Gastrocnemius medialis (tissue), 4 donors: ENCODE measurements at regions not wholly inside any gene's neighbourhood (a gene's known extent, or its start where the extent isn't known, plus 50 kb on each side); places are given as distances from the start of the nearest gene placed in this dataset.

Source experiments
- ATAC-seq, 2 donors: fragments of 150-250 bp; one replicate each; pipeline ENCODE4 v1.9.1; 2016
- DNase-seq, 2 donors: peaks; one replicate each; pipeline ENCODE4 v3.0.0-alpha.2; 2019
- H3K27ac ChIP-seq, 4 donors: fragments of 200-600 bp; sonication (generic); 1 replicate in 1 of 4; 2 replicates in 3 of 4; pipeline ENCODE4 v1.5.1; 2016 to 2018; ENCODE audit warnings: mild to moderate bottlenecking in 2 of 4, moderate library complexity in 1 of 4
- H3K27me3 ChIP-seq, 3 donors: fragments of 200-600 bp; sonication (generic) in 2 of 3; 1 replicate in 1 of 3; 2 replicates in 2 of 3; pipeline versions ENCODE4 v1.5.1 to v1.6.0; 2016 to 2019; ENCODE audit warnings: mild to moderate bottlenecking in 1 of 3, moderate library complexity in 1 of 3
- H3K36me3 ChIP-seq, 2 donors: fragments of 200-600 bp; sonication (generic) in 1 of 2; one replicate each; pipeline ENCODE4 v1.5.1; 2017 to 2018
- H3K4me1 ChIP-seq, 2 donors: fragments of 200-600 bp; sonication (generic) in 1 of 2; one replicate each; pipeline ENCODE4 v1.5.1; 2016 to 2017; ENCODE audit warnings: mild to moderate bottlenecking in 2 of 2
- H3K4me3 ChIP-seq, 4 donors: fragments of 200-600 bp; sonication (generic) in 3 of 4; 1 replicate in 1 of 4; 2 replicates in 3 of 4; pipeline ENCODE4 v1.5.1; 2016 to 2019; ENCODE audit warnings: mild to moderate bottlenecking in 2 of 4
- H3K9me3 ChIP-seq, 3 donors: fragments of 200-600 bp; sonication (generic) in 2 of 3; 1 replicate in 1 of 3; 2 replicates in 2 of 3; pipeline ENCODE4 v1.5.1; 2016 to 2019
- CTCF ChIP-seq, 5 experiments: fragments of 450-650 bp in 3 of 5; fragments of 200-600 bp in 2 of 5; sonication (generic) in 2 of 5; IDR thresholded peaks in 4 of 5; conservative IDR thresholded peaks in 1 of 5; 1 replicate in 4 of 5; 2 replicates in 1 of 5; pipeline ENCODE4 v1.5.1; 2016 to 2019; ENCODE audit warnings: antibody characterized with exemption in 5 of 5, mild to moderate bottlenecking in 3 of 5, moderate library complexity in 3 of 5
- POLR2A ChIP-seq, 2 donors: fragments of 450-650 bp; IDR thresholded peaks; one replicate each; pipeline ENCODE4 v1.6.1; 2017; ENCODE audit warnings: antibody characterized with exemption in 2 of 2, mild to moderate bottlenecking in 2 of 2, moderate library complexity in 2 of 2
- in situ Hi-C, 4 donors: fragments of 200-750 bp; cut with MboI; loops; one replicate each; pipeline versions ENCODE4 v1.15.0 to v1.8.0; 2017; ENCODE audit warnings: low sequenced_read_pairs in 4 of 4
- intact Hi-C: fragments of 100-400 bp; cut with DNase I; formaldehyde crosslinking; loops from one replicate; pipeline ENCODE4 v1.15.1; 2023; ENCODE audit warnings: low total_unique reads

GRCh38 chrX:25070038-25070437 lies 54.3 kb upstream of the ARX start:
- Histone ChIP-seq H3K27me3 (no peaks in the 10 kb centered on the region), H3K4me3 (no peak overlapping the region), H3K4me1 (no peaks in the 10 kb centered on the region), H3K36me3 (no peaks in the 10 kb centered on the region), H3K9me3 (no peaks in the 10 kb centered on the region), H3K27ac (no peak overlapping the region)
- no peak for TF ChIP-seq CTCF (IDR thresholded peaks at IDR 0.05 in 4 of 5, conservative IDR thresholded peaks at IDR 0.05 in 1 of 5)
- no peak for TF ChIP-seq POLR2A (IDR thresholded peaks at IDR 0.05)
- ATAC-seq = no peak
- in situ Hi-C loops = no loop called here
- intact Hi-C loops = no loop called here
- no peak for DNase-seq

- in situ Hi-C loops = no loop called here
- intact Hi-C loops = no loop called here
- TF ChIP-seq CTCF (IDR thresholded peaks at IDR 0.05 in 4 of 5, conservative IDR thresholded peaks at IDR 0.05 in 1 of 5) (no peak), POLR2A (IDR thresholded peaks at IDR 0.05) (no peak)
These were observed 53.4 kb upstream of the ARX start for GRCh38 chrX:25069209-25069608.

DNA sequence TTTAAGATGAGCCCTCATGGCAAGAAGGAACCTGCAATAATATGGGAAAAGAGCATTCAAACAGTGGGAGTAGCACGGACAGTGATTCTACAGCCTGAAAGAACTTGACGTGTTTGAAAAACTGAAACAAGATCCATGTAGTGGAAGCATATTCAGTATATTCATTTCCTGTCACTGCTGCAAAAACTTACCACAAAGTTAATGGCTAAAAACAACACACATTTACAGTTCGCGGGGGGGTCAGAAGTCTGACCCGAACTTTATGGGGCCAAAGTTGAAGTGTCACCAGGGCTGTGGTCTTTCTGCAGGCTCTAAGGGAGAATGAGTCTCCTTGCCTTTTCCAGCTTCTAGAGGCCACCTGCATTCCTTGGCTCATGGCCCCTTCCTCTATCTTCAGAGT lies 52.6 kb upstream of the ARX start:
- H3K4me3 ChIP-seq = no peak overlapping the region
- no peaks in the 10 kb centered on the region for H3K4me1 ChIP-seq
- DNase-seq (no peak), ATAC-seq (no peak)
- TF ChIP-seq CTCF (IDR thresholded peaks at IDR 0.05 in 4 of 5, conservative IDR thresholded peaks at IDR 0.05 in 1 of 5) = no peak
- no peak for TF ChIP-seq POLR2A (IDR thresholded peaks at IDR 0.05)
- no peaks in the 10 kb centered on the region for H3K27me3 ChIP-seq
- in situ Hi-C loops = no loop called here
- H3K36me3 ChIP-seq = no peaks in the 10 kb centered on the region
- intact Hi-C loops = no loop called here
- no peak overlapping the region for H3K27ac ChIP-seq
- no peaks in the 10 kb centered on the region for H3K9me3 ChIP-seq

More at GRCh38 chrX:25069209-25069608, 53.4 kb upstream of the ARX start:
- Histone ChIP-seq H3K9me3 (no peaks in the 10 kb centered on the region), H3K4me3 (no peak overlapping the region), H3K27me3 (no peaks in the 10 kb centered on the region), H3K27ac (no peak overlapping the region), H3K36me3 (no peaks in the 10 kb centered on the region), H3K4me1 (no peaks in the 10 kb centered on the region)
- DNase-seq = no peak
- ATAC-seq = no peak

- H3K27ac ChIP-seq = no peak overlapping the region
- no peak overlapping the region for H3K4me3 ChIP-seq
- intact Hi-C loops (no loop called here), in situ Hi-C loops (no loop called here)
- no peaks in the 10 kb centered on the region for H3K4me1 ChIP-seq
- DNase-seq (no peak), ATAC-seq (no peak)
- TF ChIP-seq CTCF (IDR thresholded peaks at IDR 0.05 in 4 of 5, conservative IDR thresholded peaks at IDR 0.05 in 1 of 5) (no peak), POLR2A (IDR thresholded peaks at IDR 0.05) (no peak)
- H3K9me3 ChIP-seq = no peaks in the 10 kb centered on the region
- H3K36me3 ChIP-seq = no peaks in the 10 kb centered on the region
- no peaks in the 10 kb centered on the region for H3K27me3 ChIP-seq
These were observed 51.8 kb upstream of the ARX start for GRCh38 chrX:25067271-25068172.
